Loucy (cell line): ENCODE measurements at regions not wholly inside any gene's neighbourhood (a gene's known extent, or its start where the extent isn't known, plus 50 kb on each side); places are given as distances from the start of the nearest gene placed in this dataset.

ENCODE experiments used
- H2AFZ ChIP-seq: fragments of 200-600 bp; sonication (generic); 2 replicates; pipeline ENCODE4 v1.6.0; 2016; ENCODE audit warnings: antibody characterized with exemption, mild to moderate bottlenecking, low read length, moderate library complexity
- H3F3A ChIP-seq: fragments of 200-600 bp; 2 replicates; pipeline ENCODE4 v1.6.0; 2016; ENCODE audit warnings: antibody characterized with exemption, low read depth, mild to moderate bottlenecking
- H3K27me3 ChIP-seq: fragments of 200-600 bp; sonication (generic); 2 replicates; pipeline ENCODE4 v1.6.1; 2014; ENCODE audit warnings: low read length, mild to moderate bottlenecking; ENCODE audit not compliant: insufficient read depth, poor library complexity, severe bottlenecking
- H3K36me3 ChIP-seq: fragments of 200-600 bp; sonication (generic); 2 replicates; pipeline ENCODE4 v1.6.1; 2016; ENCODE audit warnings: low read length; ENCODE audit not compliant: insufficient read depth
- H3K4me1 ChIP-seq: fragments of 200-600 bp; sonication (generic); 2 replicates; pipeline ENCODE4 v1.5.1; 2014; ENCODE audit warnings: low read length, mild to moderate bottlenecking; ENCODE audit not compliant: insufficient read depth, poor library complexity, severe bottlenecking
- H3K4me2 ChIP-seq: fragments of 200-600 bp; sonication (generic); 2 replicates; pipeline ENCODE4 v1.6.0; 2014; ENCODE audit warnings: antibody characterized with exemption, low read length, low read depth, mild to moderate bottlenecking; ENCODE audit not compliant: poor library complexity, severe bottlenecking
- H3K4me3 ChIP-seq: fragments of 200-600 bp; sonication (generic); 2 replicates; pipeline ENCODE4 v1.5.1; 2014; ENCODE audit warnings: low read length, mild to moderate bottlenecking, mixed read lengths; ENCODE audit not compliant: poor library complexity, severe bottlenecking
- H3K79me2 ChIP-seq: fragments of 200-600 bp; sonication (generic); 2 replicates; pipeline ENCODE4 v1.6.1; 2014; ENCODE audit warnings: low read length; ENCODE audit not compliant: insufficient read depth
- H3K9ac ChIP-seq: fragments of 200-600 bp; sonication (generic); 2 replicates; pipeline ENCODE4 v1.6.0; 2014; ENCODE audit warnings: mild to moderate bottlenecking, low read depth, low read length, moderate library complexity; ENCODE audit not compliant: poor library complexity, severe bottlenecking
- H3K9me2 ChIP-seq: fragments of 200-600 bp; sonication (generic); replicated peaks from 2 replicates; pipeline ENCODE4 v1.6.1; 2016; ENCODE audit warnings: low read depth, low read length, mixed read lengths
- H3K9me3 ChIP-seq: fragments of 200-600 bp; sonication (generic); 2 replicates; pipeline ENCODE4 v1.6.1; 2014; ENCODE audit warnings: mild to moderate bottlenecking, antibody characterized with exemption, low read length, low read depth; ENCODE audit not compliant: insufficient read depth
- H4K20me1 ChIP-seq: fragments of 200-600 bp; sonication (generic); 2 replicates; pipeline ENCODE4 v1.6.0; 2014; ENCODE audit warnings: antibody characterized with exemption, low read length, mild to moderate bottlenecking; ENCODE audit not compliant: insufficient read depth, poor library complexity, severe bottlenecking
- EZH2phosphoT487 ChIP-seq: fragments of 200-600 bp; IDR thresholded peaks from 2 replicates; pipeline ENCODE4 v1.6.1; 2018; ENCODE audit warnings: antibody characterized with exemption, mild to moderate bottlenecking, moderate library complexity, borderline replicate concordance
- TF ChIP-seq, protein P1 (sequence below): fragments of 200-600 bp; sonication (generic); conservative IDR thresholded peaks from 2 replicates; pipeline ENCODE4 v1.5.1; 2014; ENCODE audit warnings: mild to moderate bottlenecking, antibody characterized with exemption, low read length

GRCh38 chr4:156609421-156609820 is 362.2 kb downstream of the PDGFC start:
- H3K79me2 ChIP-seq: no peaks in the 10 kb centered on the region
- H3K4me2 ChIP-seq: no peak overlapping the region
- H3K4me3 ChIP-seq: no peak overlapping the region
- no peaks in the 10 kb centered on the region for H3K27me3 ChIP-seq
- H3K36me3 ChIP-seq: no peaks in the 10 kb centered on the region
- no peak overlapping the region for H3K9ac ChIP-seq
- TF ChIP-seq EZH2phosphoT487: no peak
- TF ChIP-seq, protein P1, sequence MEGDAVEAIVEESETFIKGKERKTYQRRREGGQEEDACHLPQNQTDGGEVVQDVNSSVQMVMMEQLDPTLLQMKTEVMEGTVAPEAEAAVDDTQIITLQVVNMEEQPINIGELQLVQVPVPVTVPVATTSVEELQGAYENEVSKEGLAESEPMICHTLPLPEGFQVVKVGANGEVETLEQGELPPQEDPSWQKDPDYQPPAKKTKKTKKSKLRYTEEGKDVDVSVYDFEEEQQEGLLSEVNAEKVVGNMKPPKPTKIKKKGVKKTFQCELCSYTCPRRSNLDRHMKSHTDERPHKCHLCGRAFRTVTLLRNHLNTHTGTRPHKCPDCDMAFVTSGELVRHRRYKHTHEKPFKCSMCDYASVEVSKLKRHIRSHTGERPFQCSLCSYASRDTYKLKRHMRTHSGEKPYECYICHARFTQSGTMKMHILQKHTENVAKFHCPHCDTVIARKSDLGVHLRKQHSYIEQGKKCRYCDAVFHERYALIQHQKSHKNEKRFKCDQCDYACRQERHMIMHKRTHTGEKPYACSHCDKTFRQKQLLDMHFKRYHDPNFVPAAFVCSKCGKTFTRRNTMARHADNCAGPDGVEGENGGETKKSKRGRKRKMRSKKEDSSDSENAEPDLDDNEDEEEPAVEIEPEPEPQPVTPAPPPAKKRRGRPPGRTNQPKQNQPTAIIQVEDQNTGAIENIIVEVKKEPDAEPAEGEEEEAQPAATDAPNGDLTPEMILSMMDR: no peak
- H3K9me2 ChIP-seq: no peaks in the 10 kb centered on the region
- no peak overlapping the region for H2AFZ ChIP-seq
- no peaks in the 10 kb centered on the region for H3K9me3 ChIP-seq
- H3F3A ChIP-seq: no peaks in the 10 kb centered on the region
- no peaks in the 10 kb centered on the region for H3K4me1 ChIP-seq
- H4K20me1 ChIP-seq: no peaks in the 10 kb centered on the region

- H3K9me2 ChIP-seq: no peaks in the 10 kb centered on the region
- H3K4me3 ChIP-seq: no peak overlapping the region
- no peak overlapping the region for H2AFZ ChIP-seq
- no peaks in the 10 kb centered on the region for H3F3A ChIP-seq
- H3K36me3 ChIP-seq: no peaks in the 10 kb centered on the region
- no peak overlapping the region for H3K4me2 ChIP-seq
- TF ChIP-seq, protein P1: no peak
- TF ChIP-seq EZH2phosphoT487: no peak
- no peaks in the 10 kb centered on the region for H3K4me1 ChIP-seq
- H4K20me1 ChIP-seq: no peaks in the 10 kb centered on the region
- H3K27me3 ChIP-seq: no peaks in the 10 kb centered on the region
- no peaks in the 10 kb centered on the region for H3K79me2 ChIP-seq
- H3K9ac ChIP-seq: no peak overlapping the region
- H3K9me3 ChIP-seq: no peaks in the 10 kb centered on the region
Observed at GRCh38 chr4:156608651-156609050, 362.9 kb downstream of the PDGFC start.

GRCh38 chr4:156607478-156607857 is 364.1 kb downstream of the PDGFC start:
- Histone ChIP-seq H3K9me3 (no peaks in the 10 kb centered on the region), H3K4me1 (no peaks in the 10 kb centered on the region), H3K4me2 (no peak overlapping the region), H3K36me3 (no peaks in the 10 kb centered on the region), H3K9ac (no peak overlapping the region), H3K27me3 (no peaks in the 10 kb centered on the region), H2AFZ (no peak overlapping the region), H3K79me2 (no peaks in the 10 kb centered on the region), H3K9me2 (no peaks in the 10 kb centered on the region), H3F3A (no peaks in the 10 kb centered on the region), H4K20me1 (no peaks in the 10 kb centered on the region), H3K4me3 (no peak overlapping the region)
- TF ChIP-seq, protein P1: no peak
- TF ChIP-seq EZH2phosphoT487: no peak
